ENCODE measurements at regions not wholly inside any gene's neighbourhood (a gene's known extent, or its start where the extent isn't known, plus 50 kb on each side); places are given as distances from the start of the nearest gene placed in this dataset.

DNA sequence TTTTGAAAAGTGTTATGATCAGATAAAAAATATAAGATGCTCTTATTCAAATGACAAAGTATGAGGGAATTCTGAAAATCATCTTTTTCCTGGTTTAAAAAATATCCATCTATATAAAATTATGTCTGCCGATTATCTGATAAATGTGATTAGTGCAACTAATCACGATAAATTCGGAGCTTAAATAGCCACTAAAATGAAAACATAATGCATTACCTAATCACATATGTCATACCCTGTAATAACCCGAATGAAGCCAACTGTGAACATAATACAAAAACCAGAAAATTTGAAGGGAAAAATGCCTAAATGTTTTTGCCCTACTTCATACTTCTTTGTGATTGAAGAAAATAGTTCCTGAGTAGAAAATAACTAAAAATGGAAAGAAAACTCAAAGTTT lies 808.4 kb upstream of the LUZP2 start:
- no peak for TF ChIP-seq EZH2 (IDR thresholded peaks at IDR 0.05; ENCODE audit: low read length)
- TF ChIP-seq, protein P1, sequence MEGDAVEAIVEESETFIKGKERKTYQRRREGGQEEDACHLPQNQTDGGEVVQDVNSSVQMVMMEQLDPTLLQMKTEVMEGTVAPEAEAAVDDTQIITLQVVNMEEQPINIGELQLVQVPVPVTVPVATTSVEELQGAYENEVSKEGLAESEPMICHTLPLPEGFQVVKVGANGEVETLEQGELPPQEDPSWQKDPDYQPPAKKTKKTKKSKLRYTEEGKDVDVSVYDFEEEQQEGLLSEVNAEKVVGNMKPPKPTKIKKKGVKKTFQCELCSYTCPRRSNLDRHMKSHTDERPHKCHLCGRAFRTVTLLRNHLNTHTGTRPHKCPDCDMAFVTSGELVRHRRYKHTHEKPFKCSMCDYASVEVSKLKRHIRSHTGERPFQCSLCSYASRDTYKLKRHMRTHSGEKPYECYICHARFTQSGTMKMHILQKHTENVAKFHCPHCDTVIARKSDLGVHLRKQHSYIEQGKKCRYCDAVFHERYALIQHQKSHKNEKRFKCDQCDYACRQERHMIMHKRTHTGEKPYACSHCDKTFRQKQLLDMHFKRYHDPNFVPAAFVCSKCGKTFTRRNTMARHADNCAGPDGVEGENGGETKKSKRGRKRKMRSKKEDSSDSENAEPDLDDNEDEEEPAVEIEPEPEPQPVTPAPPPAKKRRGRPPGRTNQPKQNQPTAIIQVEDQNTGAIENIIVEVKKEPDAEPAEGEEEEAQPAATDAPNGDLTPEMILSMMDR (optimal IDR thresholded peaks at IDR 0.05 in 1 of 3, IDR thresholded peaks at IDR 0.05 in 1 of 3, conservative IDR thresholded peaks at IDR 0.05 in 1 of 3; ENCODE audit: extremely low read depth in 1 of 3, insufficient read depth in 2 of 3, low read length in 3 of 3), result no peak
